Activated T-helper 17 cell treated with anti-CD3 and anti-CD28 coated beads, Interleukin-2, amount 50 U/mL, for 72 hours (primary cell): ENCODE measurements at regions not wholly inside any gene's neighbourhood (a gene's known extent, or its start where the extent isn't known, plus 50 kb on each side); places are given as distances from the start of the nearest gene placed in this dataset.

Experiments
- ATAC-seq: fragments of 150-1000 bp; cut with Tn5 transposase; replicated peaks from 2 replicates; pipeline ENCODE4 v1.10.0; 2021; ENCODE audit warnings: mild to moderate bottlenecking, moderate library complexity
- H3K27ac Mint-ChIP-seq: one replicate; pipeline ENCODE4 v1.8.0; 2022; ENCODE audit warnings: mixed read lengths
- H3K27me3 Mint-ChIP-seq: one replicate; pipeline ENCODE4 v1.8.0; 2022; ENCODE audit warnings: mixed read lengths
- H3K36me3 Mint-ChIP-seq: one replicate; pipeline ENCODE4 v1.8.0; 2022; ENCODE audit warnings: low read depth, mild to moderate bottlenecking, mixed read lengths
- H3K4me1 Mint-ChIP-seq: one replicate; pipeline ENCODE4 v1.8.0; 2022; ENCODE audit warnings: mixed read lengths
- H3K4me3 Mint-ChIP-seq: one replicate; pipeline ENCODE4 v1.8.0; 2022; ENCODE audit warnings: mild to moderate bottlenecking, mixed read lengths
- H3K9me3 Mint-ChIP-seq: one replicate; pipeline ENCODE4 v1.8.0; 2022; ENCODE audit warnings: mixed read lengths

- no peak for ATAC-seq
- Mint-ChIP-seq H3K27me3 (peaks cover 8% of the 10 kb centered on the region), H3K9me3 (peaks cover 2% of the 10 kb centered on the region), H3K4me1 (no peaks in the 10 kb centered on the region), H3K36me3 (no peaks in the 10 kb centered on the region), H3K4me3 (no peak overlapping the region), H3K27ac (no peak overlapping the region)
These were observed 57.9 kb upstream of the KCNE2 start for GRCh38 chr21:34305605-34306604.

GRCh38 chr21:34307991-34308532 is 55.7 kb upstream of the KCNE2 start:
- H3K27me3 Mint-ChIP-seq: peaks cover 6% of the 10 kb centered on the region
- no peaks in the 10 kb centered on the region for H3K36me3 Mint-ChIP-seq

GRCh38 chr21:34311561-34312330 is 52.1 kb upstream of the KCNE2 start:
- Mint-ChIP-seq H3K36me3 (no peaks in the 10 kb centered on the region), H3K27me3 (peaks cover 3% of the 10 kb centered on the region), H3K4me1 (no peaks in the 10 kb centered on the region), H3K9me3 (no peaks in the 10 kb centered on the region), H3K4me3 (no peak overlapping the region), H3K27ac (no peak overlapping the region)
- no peak for ATAC-seq

More at GRCh38 chr21:34307991-34308532, 55.7 kb upstream of the KCNE2 start:
- H3K27ac Mint-ChIP-seq: no peak overlapping the region
- H3K9me3 Mint-ChIP-seq: no peaks in the 10 kb centered on the region
- no peak for ATAC-seq
- H3K4me1 Mint-ChIP-seq: no peaks in the 10 kb centered on the region
- no peak overlapping the region for H3K4me3 Mint-ChIP-seq

- Mint-ChIP-seq H3K27ac (no peak overlapping the region), H3K9me3 (no peaks in the 10 kb centered on the region), H3K4me1 (no peaks in the 10 kb centered on the region), H3K27me3 (peaks cover 3% of the 10 kb centered on the region), H3K36me3 (no peaks in the 10 kb centered on the region), H3K4me3 (no peak overlapping the region)
- no peak for ATAC-seq
These were observed 50.7 kb upstream of the KCNE2 start for GRCh38 chr21:34313116-34313515.
